Thyroid gland (tissue), 4 donors: ENCODE measurements at regions not wholly inside any gene's neighbourhood (a gene's known extent, or its start where the extent isn't known, plus 50 kb on each side); places are given as distances from the start of the nearest gene placed in this dataset.

Experiments
- POLR2A ChIP-seq, 2 donors: fragments of 450-650 bp; IDR thresholded peaks; one replicate each; pipeline ENCODE4 v1.6.1; 2017; ENCODE audit warnings: antibody characterized with exemption in 2 of 2, mild to moderate bottlenecking in 2 of 2, moderate library complexity in 1 of 2
- TF ChIP-seq, protein P1 (sequence below), 6 experiments: fragments of 200-600 bp in 3 of 6; fragments of 450-650 bp in 3 of 6; sonication (generic) in 3 of 6; IDR thresholded peaks; one replicate each; pipeline ENCODE4 v1.5.1; 2016 to 2019; ENCODE audit warnings: antibody characterized with exemption in 6 of 6, mild to moderate bottlenecking in 2 of 6, inconsistent platforms in 1 of 6, moderate library complexity in 1 of 6

DNA sequence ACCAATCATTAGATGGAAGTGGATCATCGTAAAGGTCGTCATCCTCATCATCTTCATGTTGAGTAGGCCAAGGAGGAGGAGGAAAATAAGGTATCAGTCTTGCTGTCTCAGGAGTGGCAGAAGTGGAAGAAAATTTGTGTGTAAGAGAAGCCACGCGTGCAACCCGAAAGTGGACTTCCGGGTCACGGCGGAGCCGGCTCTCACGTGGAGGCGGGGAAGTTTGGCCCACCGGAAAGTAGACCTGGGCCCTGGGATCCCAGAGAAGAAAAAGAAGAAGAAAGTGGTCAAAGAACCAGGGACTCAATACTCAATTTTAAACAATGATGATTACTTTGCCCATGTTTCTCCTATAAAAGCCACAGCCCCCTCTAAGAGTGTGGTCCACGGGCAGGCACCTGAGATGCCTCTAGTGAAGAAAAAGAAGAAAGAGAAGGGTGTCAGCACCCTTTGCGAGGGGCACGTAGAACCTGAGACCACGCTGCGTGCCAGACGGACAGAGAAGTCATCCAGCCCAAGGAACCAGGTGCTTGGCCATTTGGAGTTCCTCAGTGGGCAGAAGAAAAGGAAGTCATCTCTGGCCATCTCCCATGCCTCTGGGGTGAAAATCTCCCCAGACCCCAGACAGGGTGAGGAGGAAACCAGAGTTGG, 365.8 kb downstream of the BCAT1 start:
- TF ChIP-seq, protein P1, sequence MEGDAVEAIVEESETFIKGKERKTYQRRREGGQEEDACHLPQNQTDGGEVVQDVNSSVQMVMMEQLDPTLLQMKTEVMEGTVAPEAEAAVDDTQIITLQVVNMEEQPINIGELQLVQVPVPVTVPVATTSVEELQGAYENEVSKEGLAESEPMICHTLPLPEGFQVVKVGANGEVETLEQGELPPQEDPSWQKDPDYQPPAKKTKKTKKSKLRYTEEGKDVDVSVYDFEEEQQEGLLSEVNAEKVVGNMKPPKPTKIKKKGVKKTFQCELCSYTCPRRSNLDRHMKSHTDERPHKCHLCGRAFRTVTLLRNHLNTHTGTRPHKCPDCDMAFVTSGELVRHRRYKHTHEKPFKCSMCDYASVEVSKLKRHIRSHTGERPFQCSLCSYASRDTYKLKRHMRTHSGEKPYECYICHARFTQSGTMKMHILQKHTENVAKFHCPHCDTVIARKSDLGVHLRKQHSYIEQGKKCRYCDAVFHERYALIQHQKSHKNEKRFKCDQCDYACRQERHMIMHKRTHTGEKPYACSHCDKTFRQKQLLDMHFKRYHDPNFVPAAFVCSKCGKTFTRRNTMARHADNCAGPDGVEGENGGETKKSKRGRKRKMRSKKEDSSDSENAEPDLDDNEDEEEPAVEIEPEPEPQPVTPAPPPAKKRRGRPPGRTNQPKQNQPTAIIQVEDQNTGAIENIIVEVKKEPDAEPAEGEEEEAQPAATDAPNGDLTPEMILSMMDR (IDR thresholded peaks at IDR 0.05), result no peak
- no peak for TF ChIP-seq POLR2A (IDR thresholded peaks at IDR 0.05)
